ENCODE measurements at regions not wholly inside any gene's neighbourhood (a gene's known extent, or its start where the extent isn't known, plus 50 kb on each side); places are given as distances from the start of the nearest gene placed in this dataset.

GRCh38 chr6:25057111-25057905 lies 121.5 kb upstream of the RIPOR2 start:
- no peak for TF ChIP-seq CTCF (IDR thresholded peaks at IDR 0.05)
- TF ChIP-seq ZFX (IDR thresholded peaks at IDR 0.05; ENCODE audit: borderline replicate concordance) = no peak
